OCI-LY1 (cell line): ENCODE measurements at regions not wholly inside any gene's neighbourhood (a gene's known extent, or its start where the extent isn't known, plus 50 kb on each side); places are given as distances from the start of the nearest gene placed in this dataset.
A peak's percentile ranks its signal among the peaks of the same experiment; 100 is the strongest.

Source experiments
- H2AFZ ChIP-seq: fragments of 200-600 bp; sonication (generic), shearing (Covaris generic); 2 replicates; pipeline ENCODE4 v1.6.0; 2014; ENCODE audit warnings: antibody characterized with exemption, mild to moderate bottlenecking, low read length
- H3F3A ChIP-seq: fragments of 200-600 bp; sonication (generic), shearing (Covaris generic); 2 replicates; pipeline ENCODE4 v1.6.0; 2014; ENCODE audit warnings: mild to moderate bottlenecking, antibody characterized with exemption, low read length, moderate library complexity; ENCODE audit not compliant: insufficient read depth
- H3K27ac ChIP-seq: fragments of 200-600 bp; sonication (generic); 2 replicates; pipeline ENCODE4 v1.5.1; 2014; ENCODE audit warnings: low read length, mixed run types, mild to moderate bottlenecking, low read depth; ENCODE audit not compliant: poor library complexity, severe bottlenecking
- H3K27me3 ChIP-seq: fragments of 200-600 bp; sonication (generic); 2 replicates; pipeline ENCODE4 v1.6.0; 2014; ENCODE audit warnings: antibody characterized with exemption, mild to moderate bottlenecking, low read length, moderate library complexity; ENCODE audit not compliant: insufficient read depth
- H3K36me3 ChIP-seq: fragments of 200-600 bp; sonication (generic); 2 replicates; pipeline ENCODE4 v1.6.1; 2014; ENCODE audit warnings: mild to moderate bottlenecking, antibody characterized with exemption, low read length, moderate library complexity, mixed read lengths; ENCODE audit not compliant: insufficient read depth
- H3K4me1 ChIP-seq: fragments of 200-600 bp; sonication (generic); 2 replicates; pipeline ENCODE4 v1.5.1; 2014; ENCODE audit warnings: mild to moderate bottlenecking, low read length, moderate library complexity; ENCODE audit not compliant: insufficient read depth, severe bottlenecking
- H3K4me2 ChIP-seq: fragments of 200-600 bp; sonication (generic), shearing (Covaris generic); 2 replicates; pipeline ENCODE4 v1.6.1; 2014; ENCODE audit warnings: low read length
- H3K4me3 ChIP-seq: fragments of 200-600 bp; sonication (generic); 2 replicates; pipeline ENCODE4 v1.5.1; 2014; ENCODE audit warnings: low read length, low read depth, mild to moderate bottlenecking, mixed read lengths; ENCODE audit not compliant: poor library complexity, severe bottlenecking
- H3K79me2 ChIP-seq: fragments of 200-600 bp; shearing (Covaris generic); 2 replicates; pipeline ENCODE4 v1.6.1; 2016; ENCODE audit warnings: mixed run types, low read length, mixed read lengths; ENCODE audit not compliant: insufficient read depth
- H3K9ac ChIP-seq: fragments of 200-600 bp; sonication (generic), shearing (Covaris generic); 2 replicates; pipeline ENCODE4 v1.6.1; 2014; ENCODE audit warnings: mild to moderate bottlenecking, low read length, mixed read lengths
- H3K9me2 ChIP-seq: fragments of 200-600 bp; sonication (generic), shearing (Covaris generic); 2 replicates; pipeline ENCODE4 v1.6.1; 2014; ENCODE audit warnings: low read depth, mild to moderate bottlenecking, low read length, mixed read lengths
- H3K9me3 ChIP-seq: fragments of 200-600 bp; shearing (Covaris generic); 2 replicates; pipeline ENCODE4 v1.6.1; 2014; ENCODE audit warnings: low read length, mixed read lengths
- H4K20me1 ChIP-seq: fragments of 200-600 bp; sonication (generic), shearing (Covaris generic); 2 replicates; pipeline ENCODE4 v1.6.0; 2016; ENCODE audit warnings: mild to moderate bottlenecking, low read length; ENCODE audit not compliant: insufficient read depth
- CTCF ChIP-seq: fragments of 200-600 bp; sonication (generic), shearing (Covaris generic); IDR thresholded peaks from 2 replicates; pipeline ENCODE4 v1.5.1; 2017; ENCODE audit warnings: mild to moderate bottlenecking, antibody characterized with exemption, low read length, moderate library complexity, mixed read lengths
- EZH2 ChIP-seq: fragments of 200-600 bp; sonication (generic), shearing (Covaris generic); IDR thresholded peaks from 2 replicates; pipeline ENCODE4 v1.8.0; 2017; ENCODE audit warnings: borderline replicate concordance, mixed run types, mild to moderate bottlenecking, antibody characterized with exemption, low read length, moderate library complexity, mixed read lengths

DNA sequence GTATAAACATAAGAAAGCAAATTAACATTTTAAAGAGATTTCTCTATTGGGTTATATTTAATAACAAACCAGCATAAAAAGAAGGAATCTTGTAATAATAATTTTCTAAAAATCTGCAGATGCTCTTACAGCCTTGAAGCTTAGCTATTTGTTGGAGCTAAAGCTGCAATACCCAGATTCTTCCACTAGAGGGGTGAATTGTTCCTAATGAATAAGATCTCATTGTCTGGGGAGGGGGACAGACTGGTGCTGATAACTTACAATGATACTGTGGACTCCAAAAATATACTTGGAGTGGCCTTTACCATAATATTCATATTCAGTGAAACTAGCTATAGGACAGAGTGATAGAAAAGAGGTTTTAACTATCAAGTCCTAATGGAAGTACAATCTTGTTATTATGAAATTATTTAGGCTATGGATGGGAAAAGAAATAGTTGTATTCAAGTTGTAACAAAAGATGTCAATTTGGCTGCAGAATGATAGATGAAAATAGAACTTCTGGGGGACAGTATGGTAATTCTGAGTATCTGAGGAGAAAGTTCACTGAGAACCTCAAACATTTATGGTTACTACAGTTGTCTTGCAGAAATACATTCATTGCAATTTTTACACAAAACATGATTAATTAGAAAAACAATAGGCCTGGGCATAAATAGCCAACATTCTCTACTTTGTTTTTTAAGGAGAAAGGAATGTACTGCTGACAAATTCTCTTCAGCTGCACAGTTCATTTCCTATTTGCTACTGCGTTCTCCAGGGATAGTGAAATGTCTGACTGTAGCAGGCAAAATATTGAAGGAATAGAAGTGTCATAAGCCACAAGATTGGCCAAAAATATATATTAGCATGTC lies 443.3 kb downstream of the GBA3 start:
- TF ChIP-seq EZH2 (no peak), CTCF (peak; percentile 47)
- H3K27me3 ChIP-seq: no peaks in the 10 kb centered on the region
- no peaks in the 10 kb centered on the region for H3K36me3 ChIP-seq
- H3K27ac ChIP-seq: no peak overlapping the region
- H3K4me3 ChIP-seq: no peak overlapping the region
- no peak overlapping the region for H3K9ac ChIP-seq
- no peaks in the 10 kb centered on the region for H3K9me2 ChIP-seq
- H3K4me1 ChIP-seq: no peaks in the 10 kb centered on the region
- H4K20me1 ChIP-seq: no peaks in the 10 kb centered on the region
- no peaks in the 10 kb centered on the region for H3K9me3 ChIP-seq
- H3K4me2 ChIP-seq: no peak overlapping the region
- H3K79me2 ChIP-seq: no peaks in the 10 kb centered on the region
- no peaks in the 10 kb centered on the region for H3F3A ChIP-seq
- H2AFZ ChIP-seq: no peak overlapping the region

DNA sequence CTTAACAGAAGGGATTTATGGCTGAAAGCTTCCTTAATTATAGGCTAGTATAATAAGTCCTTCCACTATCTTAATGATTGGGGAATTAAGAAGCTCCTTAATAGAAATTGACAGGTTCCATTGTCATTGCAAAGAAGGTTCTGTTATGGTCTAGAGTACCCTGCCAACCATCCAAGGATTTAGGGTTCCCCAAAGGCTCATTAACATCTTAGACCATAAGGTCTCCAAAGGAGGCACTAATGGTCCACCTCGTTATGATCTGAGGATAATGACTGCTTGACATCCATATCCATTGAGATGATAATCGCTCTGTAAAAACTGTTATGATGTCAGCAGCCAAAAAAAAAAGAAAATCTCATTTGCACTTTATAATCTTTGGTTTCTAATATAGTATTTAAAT lies 441.6 kb downstream of the GBA3 start:
- H3K9me3 ChIP-seq: no peaks in the 10 kb centered on the region
- no peak overlapping the region for H2AFZ ChIP-seq
- H3K4me3 ChIP-seq: no peak overlapping the region
- no peaks in the 10 kb centered on the region for H3K79me2 ChIP-seq
- no peak overlapping the region for H3K9ac ChIP-seq
- H3F3A ChIP-seq: no peaks in the 10 kb centered on the region
- H3K4me1 ChIP-seq: no peaks in the 10 kb centered on the region
- no peak for TF ChIP-seq EZH2
- no peak for TF ChIP-seq CTCF
- no peak overlapping the region for H3K4me2 ChIP-seq
- H3K36me3 ChIP-seq: no peaks in the 10 kb centered on the region
- H3K27me3 ChIP-seq: no peaks in the 10 kb centered on the region
- no peaks in the 10 kb centered on the region for H3K9me2 ChIP-seq
- H3K27ac ChIP-seq: no peak overlapping the region
- H4K20me1 ChIP-seq: no peaks in the 10 kb centered on the region

- no peaks in the 10 kb centered on the region for H3K9me2 ChIP-seq
- no peaks in the 10 kb centered on the region for H3K4me1 ChIP-seq
- H4K20me1 ChIP-seq: no peaks in the 10 kb centered on the region
- H3K9ac ChIP-seq: no peak overlapping the region
- no peaks in the 10 kb centered on the region for H3K9me3 ChIP-seq
- H3K27me3 ChIP-seq: no peaks in the 10 kb centered on the region
- no peak overlapping the region for H2AFZ ChIP-seq
- TF ChIP-seq CTCF: no peak
- TF ChIP-seq EZH2: no peak
- no peak overlapping the region for H3K4me3 ChIP-seq
- H3F3A ChIP-seq: no peaks in the 10 kb centered on the region
- H3K27ac ChIP-seq: no peak overlapping the region
- no peaks in the 10 kb centered on the region for H3K36me3 ChIP-seq
- H3K79me2 ChIP-seq: no peaks in the 10 kb centered on the region
- H3K4me2 ChIP-seq: no peak overlapping the region
Measured at GRCh38 chr4:23130845-23131244, 438.1 kb downstream of the GBA3 start.
